B cell (primary cell): ENCODE measurements at regions not wholly inside any gene's neighbourhood (a gene's known extent, or its start where the extent isn't known, plus 50 kb on each side); places are given as distances from the start of the nearest gene placed in this dataset.

Experiments used
- ATAC-seq: fragments of 200-7000 bp; cut with Tn5 transposase; one replicate; pipeline ENCODE4 v1.10.0; 2021; ENCODE audit warnings: low read depth, mild to moderate bottlenecking, moderate number of reproducible peaks, moderate library complexity
- CTCF ChIA-PET: fragments of 350-600 bp; sonication (Branson Sonifier 250); formaldehyde crosslinking; loops from one replicate; lab custom pipeline; 2021; ENCODE audit warnings: antibody characterized with exemption, inconsistent platforms; lab: Charles Lee
- POLR2A ChIA-PET: fragments of 350-600 bp; sonication (Branson Sonifier 250); formaldehyde crosslinking; loops from one replicate; lab custom pipeline; 2021; ENCODE audit warnings: antibody characterized with exemption; lab: Charles Lee
- DNase-seq: peaks from one replicate; pipeline ENCODE4 v3.0.0; 2013
- H2AFZ ChIP-seq: 2 replicates; pipeline ENCODE4 v1.6.1; 2012; ENCODE audit warnings: mild to moderate bottlenecking, low read depth, low read length; ENCODE audit not compliant: insufficient read depth, poor library complexity, severe bottlenecking
- H3K27ac ChIP-seq, 2 donors: 1 replicate in 1 of 2; 2 replicates in 1 of 2; pipeline ENCODE4 v1.5.1; 2012 to 2013; ENCODE audit warnings: low read length in 2 of 2, mild to moderate bottlenecking in 2 of 2, moderate library complexity in 1 of 2
- H3K27me3 ChIP-seq, 4 experiments: fragments of 200-600 bp in 1 of 4; sonication (generic) in 1 of 4; replicated peaks in 1 of 4; 1 replicate in 2 of 4; 2 replicates in 2 of 4; pipeline versions ENCODE4 v1.6.1 to v1.7.0; 2013 to 2016; ENCODE audit warnings: low read length in 3 of 4, mild to moderate bottlenecking in 2 of 4, mixed read lengths in 1 of 4, moderate library complexity in 1 of 4; ENCODE audit not compliant: insufficient read depth in 4 of 4, control insufficient read depth in 3 of 4; ENCODE audit errors: control extremely low read depth in 1 of 4
- H3K36me3 ChIP-seq, 2 experiments: replicated peaks in 1 of 2; 1 replicate in 1 of 2; 2 replicates in 1 of 2; pipeline versions ENCODE4 v1.6.1 to v1.7.1; 2013; ENCODE audit warnings: low read length in 1 of 2; ENCODE audit not compliant: insufficient read depth in 2 of 2, control insufficient read depth in 1 of 2; ENCODE audit errors: control extremely low read depth in 1 of 2, extremely low read depth in 1 of 2
- H3K4me1 ChIP-seq, 2 donors: fragments of 200-600 bp in 1 of 2; sonication (generic) in 1 of 2; 1 replicate in 1 of 2; 2 replicates in 1 of 2; pipeline versions ENCODE4 v1.5.1 to v1.6.1; 2013 to 2017; ENCODE audit warnings: low read length in 2 of 2; ENCODE audit not compliant: control insufficient read depth in 2 of 2, insufficient read depth in 2 of 2
- H3K4me2 ChIP-seq: replicated peaks from 2 replicates; pipeline ENCODE3; 2012; ENCODE audit warnings: mild to moderate bottlenecking, low read depth, low read length; ENCODE audit not compliant: poor library complexity, severe bottlenecking
- H3K4me3 ChIP-seq, 5 experiments: fragments of 200-600 bp in 1 of 5; sonication (generic) in 1 of 5; 1 replicate in 3 of 5; 2 replicates in 2 of 5; pipeline versions ENCODE4 v1.5.1 to v1.7.0; 2011 to 2016; ENCODE audit warnings: low read length in 4 of 5, mild to moderate bottlenecking in 4 of 5, low read depth in 2 of 5, control low read depth in 1 of 5, moderate library complexity in 1 of 5; ENCODE audit not compliant: insufficient read depth in 1 of 5; ENCODE audit errors: control extremely low read depth in 1 of 5, extremely low read depth in 1 of 5
- H3K79me2 ChIP-seq: fragments of 200-600 bp; sonication (generic); one replicate; pipeline ENCODE4 v1.6.0; 2016; ENCODE audit warnings: low read length; ENCODE audit not compliant: control insufficient read depth, insufficient read depth
- H3K9ac ChIP-seq: fragments of 200-600 bp; sonication (generic); 2 replicates; pipeline ENCODE4 v1.6.1; 2017; ENCODE audit warnings: mild to moderate bottlenecking, low read length, moderate library complexity
- H3K9me3 ChIP-seq, 3 donors: one replicate each; pipeline versions ENCODE4 v1.6.1 to v1.7.1; 2013; ENCODE audit warnings: low read length in 2 of 3; ENCODE audit not compliant: control insufficient read depth in 2 of 3, insufficient read depth in 1 of 3; ENCODE audit errors: control extremely low read depth in 1 of 3
- H4K20me1 ChIP-seq: 2 replicates; pipeline ENCODE4 v1.6.0; 2012; ENCODE audit warnings: mild to moderate bottlenecking, low read length; ENCODE audit not compliant: insufficient read depth, control insufficient read depth, poor library complexity, severe bottlenecking
- H3K27ac Mint-ChIP-seq: one replicate; pipeline ENCODE4 v1.8.0; 2021; ENCODE audit warnings: mixed read lengths
- H3K27me3 Mint-ChIP-seq: one replicate; pipeline ENCODE4 v1.8.0; 2021; ENCODE audit warnings: mixed read lengths
- H3K4me1 Mint-ChIP-seq: one replicate; pipeline ENCODE4 v1.8.0; 2021; ENCODE audit warnings: mixed read lengths
- H3K4me3 Mint-ChIP-seq: one replicate; pipeline ENCODE4 v1.8.0; 2021; ENCODE audit warnings: mixed read lengths
- H3K9me3 Mint-ChIP-seq: one replicate; pipeline ENCODE4 v1.8.0; 2022; ENCODE audit warnings: mixed read lengths; ENCODE audit not compliant: insufficient read depth
- CTCF ChIP-seq: fragments of 200-600 bp; IDR thresholded peaks from one replicate; pipeline ENCODE4 v1.8.0; 2022; ENCODE audit warnings: antibody characterized with exemption, mild to moderate bottlenecking
- EZH2 ChIP-seq: IDR thresholded peaks from 2 replicates; pipeline ENCODE4 v1.6.1; 2012; ENCODE audit warnings: borderline replicate concordance, low read depth, mild to moderate bottlenecking, moderate library complexity, low read length; ENCODE audit not compliant: insufficient read depth, poor library complexity, severe bottlenecking
- WGBS: methylation state at CpG from one replicate; pipeline ENCODE4 v1.1.5; 2013; ENCODE audit warnings: missing lambda C conversion rate; ENCODE audit not compliant: insufficient coverage; 5-methylcytosine and 5-hydroxymethylcytosine counted together
- intact Hi-C: fragments of 100-400 bp; cut with micrococcal nuclease; formaldehyde crosslinking; loops from one replicate; pipeline ENCODE4 v1.10.0; 2022

GRCh38 chrX:39158801-39159657, 357.8 kb downstream of the MID1IP1 start:
- Histone ChIP-seq H4K20me1 (no peaks in the 10 kb centered on the region), H3K4me2 (no peak overlapping the region), H3K27me3 (peaks cover 0 to 12% (median 5%) of the 10 kb centered on the region in 4 experiments), H3K4me1 (peaks cover 4 to 6% of the 10 kb centered on the region in 2 donors), H3K9me3 (no peaks in the 10 kb centered on the region), H3K4me3 (no peak overlapping the region), H2AFZ (no peak overlapping the region), H3K27ac (no peak overlapping the region), H3K79me2 (no peaks in the 10 kb centered on the region), H3K9ac (no peak overlapping the region), H3K36me3 (no peaks in the 10 kb centered on the region)
- ATAC-seq (no peak), DNase-seq (peak; percentile 26)
- WGBS = no CpG with 5 or more reads among the region's 11 CpGs
- CTCF ChIA-PET = interaction anchor here (1.0 to 1.1 kb wide), 2 partner anchors 10 to 391 kb away, joined by 3 read pairs; no protein-coding TSS in a partner anchor
- H3K27ac Mint-ChIP-seq = no peak overlapping the region
- POLR2A ChIA-PET = no interaction called here
- H3K9me3 Mint-ChIP-seq = no peaks in the 10 kb centered on the region
- no peak for TF ChIP-seq CTCF
- TF ChIP-seq EZH2 = no peak
- peaks cover 5% of the 10 kb centered on the region for H3K27me3 Mint-ChIP-seq
- peaks cover 17% of the 10 kb centered on the region for H3K4me1 Mint-ChIP-seq
- H3K4me3 Mint-ChIP-seq = no peak overlapping the region
- intact Hi-C loops = no loop called here

- CTCF ChIA-PET = interaction anchor here (1.1 to 1.3 kb wide), 2 partner anchors 9 to 392 kb away, joined by 3 read pairs; no protein-coding TSS in a partner anchor
- intact Hi-C loops = no loop called here
- H3K9me3 Mint-ChIP-seq = no peaks in the 10 kb centered on the region
- DNase-seq = no peak
- H3K27ac Mint-ChIP-seq = no peak overlapping the region
- Histone ChIP-seq H2AFZ (no peak overlapping the region), H3K27ac (no peak overlapping the region), H3K79me2 (no peaks in the 10 kb centered on the region), H3K4me3 (no peak overlapping the region), H3K9ac (no peak overlapping the region), H3K4me2 (no peak overlapping the region), H3K4me1 (peaks cover 4 to 6% of the 10 kb centered on the region in 2 donors), H3K9me3 (no peaks in the 10 kb centered on the region), H3K36me3 (no peaks in the 10 kb centered on the region), H3K27me3 (peaks cover 0 to 12% (median 6%) of the 10 kb centered on the region in 4 experiments), H4K20me1 (no peaks in the 10 kb centered on the region)
- peaks cover 5% of the 10 kb centered on the region for H3K27me3 Mint-ChIP-seq
- WGBS = no CpG with 5 or more reads among the region's 4 CpGs
- H3K4me3 Mint-ChIP-seq = no peak overlapping the region
- H3K4me1 Mint-ChIP-seq = peaks cover 17% of the 10 kb centered on the region
- no peak for TF ChIP-seq CTCF
- no peak for TF ChIP-seq EZH2
- ATAC-seq = no peak
- POLR2A ChIA-PET = no interaction called here
Measured at GRCh38 chrX:39159921-39160507, 358.8 kb downstream of the MID1IP1 start.
